ENCODE measurements at regions not wholly inside any gene's neighbourhood (a gene's known extent, or its start where the extent isn't known, plus 50 kb on each side); places are given as distances from the start of the nearest gene placed in this dataset.

DNA sequence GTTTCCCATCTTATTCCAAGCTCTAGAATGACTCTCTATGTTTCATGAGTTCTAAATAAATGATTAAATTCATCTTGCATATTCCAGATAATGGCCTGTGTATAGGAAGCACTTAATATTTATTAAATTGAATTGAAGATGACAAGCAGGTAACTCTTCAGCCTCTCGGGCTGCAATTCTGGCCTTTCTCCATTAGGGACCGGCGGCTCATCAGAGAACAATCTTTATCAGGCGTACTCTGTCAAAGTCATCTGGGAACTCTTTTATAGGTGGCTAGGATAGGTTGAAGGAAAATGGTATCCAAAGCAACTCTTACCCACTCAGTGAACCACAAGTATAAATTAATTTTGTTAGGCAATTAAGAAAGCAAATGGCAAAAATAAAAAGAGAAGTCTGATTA is 308.5 kb downstream of the NOL4 start:
- no peak for DNase-seq (ENCODE audit: low spot score)
- TF ChIP-seq, protein P1, sequence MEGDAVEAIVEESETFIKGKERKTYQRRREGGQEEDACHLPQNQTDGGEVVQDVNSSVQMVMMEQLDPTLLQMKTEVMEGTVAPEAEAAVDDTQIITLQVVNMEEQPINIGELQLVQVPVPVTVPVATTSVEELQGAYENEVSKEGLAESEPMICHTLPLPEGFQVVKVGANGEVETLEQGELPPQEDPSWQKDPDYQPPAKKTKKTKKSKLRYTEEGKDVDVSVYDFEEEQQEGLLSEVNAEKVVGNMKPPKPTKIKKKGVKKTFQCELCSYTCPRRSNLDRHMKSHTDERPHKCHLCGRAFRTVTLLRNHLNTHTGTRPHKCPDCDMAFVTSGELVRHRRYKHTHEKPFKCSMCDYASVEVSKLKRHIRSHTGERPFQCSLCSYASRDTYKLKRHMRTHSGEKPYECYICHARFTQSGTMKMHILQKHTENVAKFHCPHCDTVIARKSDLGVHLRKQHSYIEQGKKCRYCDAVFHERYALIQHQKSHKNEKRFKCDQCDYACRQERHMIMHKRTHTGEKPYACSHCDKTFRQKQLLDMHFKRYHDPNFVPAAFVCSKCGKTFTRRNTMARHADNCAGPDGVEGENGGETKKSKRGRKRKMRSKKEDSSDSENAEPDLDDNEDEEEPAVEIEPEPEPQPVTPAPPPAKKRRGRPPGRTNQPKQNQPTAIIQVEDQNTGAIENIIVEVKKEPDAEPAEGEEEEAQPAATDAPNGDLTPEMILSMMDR (IDR thresholded peaks at IDR 0.05; ENCODE audit: extremely low read depth, missing control alignments), result no peak

GRCh38 chr18:33914399-33914798 is 310.3 kb downstream of the NOL4 start:
- DNase-seq (ENCODE audit: low spot score), result no peak
- TF ChIP-seq, protein P1 (IDR thresholded peaks at IDR 0.05; ENCODE audit: extremely low read depth, missing control alignments), result no peak

DNA sequence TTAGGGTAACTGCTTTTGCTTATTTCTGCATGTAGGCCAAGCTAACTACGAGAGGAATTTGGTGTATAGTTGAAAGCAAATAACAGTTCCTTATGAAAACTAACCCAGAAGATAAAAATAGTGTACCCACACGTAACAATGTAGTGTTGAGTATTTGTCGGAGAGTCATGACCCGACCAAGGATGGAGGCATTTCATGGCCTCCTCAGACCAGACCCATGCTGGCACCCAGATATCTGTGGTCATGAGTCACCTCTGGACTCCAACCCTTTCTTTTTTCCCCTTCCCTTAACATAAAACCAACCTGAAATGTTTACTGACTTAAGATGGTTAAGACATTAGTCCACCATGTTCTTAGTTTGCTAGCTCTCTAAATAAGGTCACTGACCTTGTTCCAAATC is 318.7 kb downstream of the NOL4 start:
- DNase-seq (ENCODE audit: low spot score), result no peak
- TF ChIP-seq, protein P1 (IDR thresholded peaks at IDR 0.05; ENCODE audit: extremely low read depth, missing control alignments), result no peak

DNA sequence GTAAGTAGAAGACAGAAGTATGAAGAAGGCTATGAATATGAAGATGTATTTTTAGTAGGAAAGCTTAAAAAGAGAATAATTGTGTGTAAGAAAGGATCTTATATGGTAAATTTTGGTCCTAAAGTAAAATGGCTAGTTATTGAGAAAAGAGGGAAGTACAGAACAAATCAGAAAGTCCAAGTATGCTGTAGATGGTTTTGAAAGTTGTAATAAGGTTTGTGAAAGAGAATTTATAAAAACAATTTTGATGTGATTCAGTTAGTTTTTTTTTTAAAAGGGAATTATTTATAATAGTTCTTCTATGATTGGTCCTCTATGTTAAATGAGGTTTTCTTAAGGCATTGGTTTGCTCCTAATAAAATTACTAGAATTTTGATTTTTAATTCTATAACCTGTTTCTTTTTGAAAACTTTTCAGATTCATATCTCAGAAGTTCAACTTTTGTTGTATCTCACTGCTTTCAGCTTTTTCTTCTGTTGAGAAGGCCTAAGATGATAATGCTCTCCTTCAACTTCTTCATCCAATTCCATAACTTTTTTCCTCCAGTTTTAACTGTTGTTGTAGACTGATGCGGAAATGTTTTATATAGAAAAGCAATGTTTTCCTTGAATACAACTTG is 322.7 kb downstream of the NOL4 start:
- TF ChIP-seq, protein P1 (IDR thresholded peaks at IDR 0.05; ENCODE audit: extremely low read depth, missing control alignments), result no peak
- no peak for DNase-seq (ENCODE audit: low spot score)

DNA sequence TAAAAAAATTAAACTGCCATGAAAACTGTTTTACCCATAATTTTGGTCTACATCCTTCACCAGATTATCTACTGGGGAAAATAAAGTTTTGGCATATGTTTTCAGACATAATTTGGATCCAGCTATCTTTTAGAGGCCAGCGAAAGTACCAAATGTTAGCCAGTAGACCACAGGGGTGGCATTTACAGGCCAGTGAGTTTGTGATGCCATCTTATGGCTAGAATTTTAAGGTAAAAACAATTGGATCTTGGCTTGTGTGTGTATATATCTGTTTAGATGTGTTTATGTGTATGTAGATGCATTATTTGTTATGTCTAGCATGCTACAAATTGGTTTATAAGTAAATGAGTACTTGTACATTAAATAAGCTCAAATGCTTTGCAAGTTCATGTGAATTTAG is 322.6 kb downstream of the ASXL3 start:
- DNase-seq (ENCODE audit: low spot score), result no peak
- TF ChIP-seq, protein P1 (IDR thresholded peaks at IDR 0.05; ENCODE audit: extremely low read depth, missing control alignments), result no peak

GRCh38 chr18:33898427-33898826 is 320.4 kb downstream of the ASXL3 start:
- no peak for DNase-seq (ENCODE audit: low spot score)
- TF ChIP-seq, protein P1 (IDR thresholded peaks at IDR 0.05; ENCODE audit: extremely low read depth, missing control alignments), result no peak

GRCh38 chr18:33878213-33878612 is 300.2 kb downstream of the ASXL3 start:
- no peak for DNase-seq (ENCODE audit: low spot score)
- TF ChIP-seq, protein P1 (IDR thresholded peaks at IDR 0.05; ENCODE audit: extremely low read depth, missing control alignments), result no peak

All from GM20000 (cell line).